PC-3 (cell line): ENCODE measurements at regions not wholly inside any gene's neighbourhood (a gene's known extent, or its start where the extent isn't known, plus 50 kb on each side); places are given as distances from the start of the nearest gene placed in this dataset.

Source experiments
- ATAC-seq: fragments of 200-7000 bp; cut with Tn5 transposase; 2 replicates; pipeline ENCODE4 v1.9.1; 2020; ENCODE audit warnings: mild to moderate bottlenecking, moderate library complexity
- BruUV-seq: library from RNA; stranded (reverse); fragments of 400-500 nt; replicated peaks from 2 replicates; lab custom pipeline; 2021; lab: Mats Ljungman, UMichigan
- CTCF ChIA-PET: fragments of 300-600 bp; sonication (Branson Sonifier 250); formaldehyde crosslinking; loops from one replicate; lab custom pipeline; 2022; ENCODE audit warnings: antibody characterized with exemption; lab: Charles Lee
- POLR2A ChIA-PET: fragments of 300-600 bp; sonication (Branson Sonifier 250); formaldehyde crosslinking; loops from one replicate; lab custom pipeline; 2022; ENCODE audit warnings: antibody characterized with exemption; ENCODE audit not compliant: unreplicated experiment; lab: Charles Lee
- DNase-seq: peaks from one replicate; pipeline ENCODE4 v3.0.0-alpha.2; 2015
- H2AFZ ChIP-seq: fragments of 300-600 bp; sonication (generic); 2 replicates; pipeline ENCODE4 v1.6.0; 2016; ENCODE audit warnings: antibody characterized with exemption, low read length
- H3F3A ChIP-seq: fragments of 300-600 bp; sonication (generic); one replicate; pipeline ENCODE4 v1.6.0; 2017; ENCODE audit warnings: antibody characterized with exemption, low read length, control low read depth, mild to moderate bottlenecking; ENCODE audit not compliant: unreplicated experiment
- H3K27ac ChIP-seq: fragments of 300-600 bp; sonication (generic); 2 replicates; pipeline ENCODE4 v1.5.1; 2016; ENCODE audit warnings: mild to moderate bottlenecking, low read length
- H3K27me3 ChIP-seq: fragments of 300-600 bp; sonication (generic); 2 replicates; pipeline ENCODE4 v1.6.1; 2016; ENCODE audit warnings: low read length, mixed read lengths
- H3K36me3 ChIP-seq: fragments of 300-600 bp; sonication (generic); 2 replicates; pipeline ENCODE4 v1.6.1; 2016; ENCODE audit warnings: low read depth, mixed run types, low read length, mixed read lengths
- H3K4me1 ChIP-seq: fragments of 300-600 bp; sonication (generic); 2 replicates; pipeline ENCODE4 v1.5.1; 2016; ENCODE audit warnings: low read length; ENCODE audit not compliant: insufficient read depth
- H3K4me2 ChIP-seq: fragments of 300-600 bp; sonication (generic); 2 replicates; pipeline ENCODE4 v1.6.0; 2016; ENCODE audit warnings: low read length
- H3K4me3 ChIP-seq: fragments of 300-600 bp; sonication (generic); 2 replicates; pipeline ENCODE4 v1.5.1; 2016; ENCODE audit warnings: mild to moderate bottlenecking, low read length, mixed read lengths
- H3K79me2 ChIP-seq: fragments of 300-600 bp; sonication (generic); 2 replicates; pipeline ENCODE4 v1.6.1; 2017; ENCODE audit warnings: low read length, mixed read lengths
- H3K9ac ChIP-seq: fragments of 300-600 bp; sonication (generic); 2 replicates; pipeline ENCODE4 v1.6.0; 2016; ENCODE audit warnings: mild to moderate bottlenecking, low read length
- H3K9me2 ChIP-seq: fragments of 300-600 bp; sonication (generic); replicated peaks from 2 replicates; pipeline ENCODE4 v1.6.1; 2016; ENCODE audit warnings: mixed run types, low read length, mixed read lengths
- H3K9me3 ChIP-seq: fragments of 300-600 bp; sonication (generic); 2 replicates; pipeline ENCODE4 v1.6.1; 2016; ENCODE audit warnings: low read length, mixed read lengths
- H4K20me1 ChIP-seq: fragments of 300-600 bp; sonication (generic); 2 replicates; pipeline ENCODE4 v1.6.1; 2016; ENCODE audit warnings: low read length, mixed read lengths
- CTCF ChIP-seq: fragments of 300-600 bp; sonication (generic); conservative IDR thresholded peaks from 2 replicates; pipeline ENCODE4 v1.5.1; 2017; ENCODE audit warnings: antibody characterized with exemption, low read depth, mild to moderate bottlenecking, low read length
- EZH2 ChIP-seq: fragments of 300-600 bp; sonication (generic); IDR thresholded peaks from one replicate; pipeline ENCODE4 v1.6.1; 2017; ENCODE audit warnings: antibody characterized with exemption, mild to moderate bottlenecking, low read length; ENCODE audit not compliant: unreplicated experiment
- EZH2phosphoT487 ChIP-seq: fragments of 300-600 bp; sonication (generic); IDR thresholded peaks from 2 replicates; pipeline ENCODE4 v1.6.1; 2018; ENCODE audit warnings: mild to moderate bottlenecking, antibody characterized with exemption, low read length, borderline replicate concordance
- intact Hi-C: fragments of 100-400 bp; cut with micrococcal nuclease; formaldehyde crosslinking; loops from 2 replicates; pipeline ENCODE4 v1.9.0; 2023

GRCh38 chr5:98585661-98586310 lies 187.7 kb upstream of the RGMB start:
- Histone ChIP-seq H3K36me3 (no peaks in the 10 kb centered on the region), H3K79me2 (no peaks in the 10 kb centered on the region), H3K9me3 (no peaks in the 10 kb centered on the region), H3K27me3 (no peaks in the 10 kb centered on the region), H3K27ac (no peak overlapping the region), H3K4me1 (peaks cover 15% of the 10 kb centered on the region), H4K20me1 (no peaks in the 10 kb centered on the region), H2AFZ (0 out of 2 replicates have a peak overlapping the region, but pooled peaks have one; percentile 5), H3K4me2 (peak overlapping the region; percentile 19; the same call in 1 of the 2 replicates), H3F3A (no peaks in the 10 kb centered on the region), H3K9me2 (no peaks in the 10 kb centered on the region), H3K9ac (no peak overlapping the region), H3K4me3 (no peak overlapping the region)
- ChIA-PET CTCF (no interaction called here), POLR2A (no interaction called here)
- DNase-seq (peak; percentile 58), ATAC-seq (peak; percentile 45)
- intact Hi-C loops, result no loop called here
- BruUV-seq, result no TSS peak
- TF ChIP-seq EZH2phosphoT487 (no peak), CTCF (no peak), EZH2 (no peak)

- POLR2A ChIA-PET, result no interaction called here
These were observed 186.9 kb upstream of the RGMB start for GRCh38 chr5:98586581-98586980.

More at GRCh38 chr5:98586581-98586980, 186.9 kb upstream of the RGMB start:
- Histone ChIP-seq H3K4me3 (no peak overlapping the region), H3K27ac (no peak overlapping the region), H3F3A (no peaks in the 10 kb centered on the region), H3K4me2 (no peak overlapping the region), H3K9ac (no peak overlapping the region), H2AFZ (no peak overlapping the region), H3K9me3 (no peaks in the 10 kb centered on the region), H3K79me2 (no peaks in the 10 kb centered on the region), H3K4me1 (peaks cover 12% of the 10 kb centered on the region), H4K20me1 (no peaks in the 10 kb centered on the region), H3K27me3 (no peaks in the 10 kb centered on the region), H3K9me2 (no peaks in the 10 kb centered on the region), H3K36me3 (no peaks in the 10 kb centered on the region)
- no peak for TF ChIP-seq EZH2
- no peak for TF ChIP-seq EZH2phosphoT487
- no peak for TF ChIP-seq CTCF
- ATAC-seq (no peak), DNase-seq (no peak)
- CTCF ChIA-PET, result no interaction called here
- intact Hi-C loops, result no loop called here
- BruUV-seq, result no TSS peak
